Astrocyte (in vitro differentiated cells and primary cell): ENCODE measurements at regions not wholly inside any gene's neighbourhood (a gene's known extent, or its start where the extent isn't known, plus 50 kb on each side); places are given as distances from the start of the nearest gene placed in this dataset.

Source experiments
- DNase-seq: peaks from one replicate; pipeline ENCODE4 v3.0.0-alpha.2; 2010; ENCODE audit warnings: low read depth
- FAIRE-seq: peaks from 2 replicates; lab custom pipeline; 2011; peaks lifted over from hg19 to GRCh38; lab: Jason Lieb, UNC
- H2AFZ ChIP-seq: 2 replicates; pipeline ENCODE4 v1.6.0; 2012; ENCODE audit warnings: low read depth, low read length, inconsistent platforms
- H3K27ac ChIP-seq: 2 replicates; pipeline ENCODE4 v1.5.1; 2011; ENCODE audit warnings: low read depth, low read length, inconsistent platforms
- H3K27me3 ChIP-seq: 2 replicates; pipeline ENCODE4 v1.6.0; 2011; ENCODE audit warnings: low read length, inconsistent platforms; ENCODE audit not compliant: insufficient read depth
- H3K36me3 ChIP-seq: 2 replicates; pipeline ENCODE4 v1.5.1; 2011; ENCODE audit warnings: low read length, inconsistent platforms; ENCODE audit not compliant: insufficient read depth
- H3K4me1 ChIP-seq: 2 replicates; pipeline ENCODE4 v1.5.1; 2011; ENCODE audit warnings: low read length, inconsistent platforms; ENCODE audit not compliant: insufficient read depth
- H3K4me2 ChIP-seq: 2 replicates; pipeline ENCODE4 v1.6.0; 2012; ENCODE audit warnings: low read length, inconsistent platforms
- H3K4me3 ChIP-seq: 2 replicates; pipeline ENCODE4 v1.5.1; 2011; ENCODE audit warnings: low read depth, mild to moderate bottlenecking, low read length, inconsistent platforms; ENCODE audit not compliant: insufficient read depth
- H3K79me2 ChIP-seq: 2 replicates; pipeline ENCODE4 v1.6.0; 2012; ENCODE audit warnings: mild to moderate bottlenecking, low read length, inconsistent platforms; ENCODE audit not compliant: insufficient read depth
- H3K9ac ChIP-seq: 2 replicates; pipeline ENCODE4 v1.6.0; 2012; ENCODE audit warnings: mild to moderate bottlenecking, low read length, inconsistent platforms
- H3K9me3 ChIP-seq: 2 replicates; pipeline ENCODE4 v1.5.1; 2012; ENCODE audit warnings: low read depth, mild to moderate bottlenecking, low read length, inconsistent platforms; ENCODE audit not compliant: insufficient read depth
- H4K20me1 ChIP-seq: 2 replicates; pipeline ENCODE4 v1.6.0; 2012; ENCODE audit warnings: low read length, inconsistent platforms; ENCODE audit not compliant: insufficient read depth
- H3K27ac Mint-ChIP-seq: one replicate; pipeline ENCODE4 v1.8.0; 2021; ENCODE audit warnings: mild to moderate bottlenecking, mixed read lengths; ENCODE audit not compliant: unreplicated experiment
- H3K27me3 Mint-ChIP-seq: one replicate; pipeline ENCODE4 v1.8.0; 2021; ENCODE audit warnings: low read depth, mixed read lengths; ENCODE audit not compliant: unreplicated experiment
- H3K36me3 Mint-ChIP-seq: one replicate; pipeline ENCODE4 v1.8.0; 2021; ENCODE audit warnings: low read depth, mixed read lengths; ENCODE audit not compliant: unreplicated experiment
- H3K4me1 Mint-ChIP-seq: one replicate; pipeline ENCODE4 v1.8.0; 2021; ENCODE audit warnings: low read depth, mixed read lengths; ENCODE audit not compliant: unreplicated experiment
- H3K4me3 Mint-ChIP-seq: one replicate; pipeline ENCODE4 v1.8.0; 2021; ENCODE audit warnings: mild to moderate bottlenecking, moderate library complexity, mixed read lengths; ENCODE audit not compliant: unreplicated experiment
- H3K9me3 Mint-ChIP-seq: one replicate; pipeline ENCODE4 v1.8.0; 2021; ENCODE audit warnings: mild to moderate bottlenecking, mixed read lengths; ENCODE audit not compliant: unreplicated experiment
- CTCF ChIP-seq: IDR thresholded peaks from 2 replicates; pipeline ENCODE4 v1.5.1; 2011; ENCODE audit warnings: low read depth, mild to moderate bottlenecking, inconsistent platforms, low read length, moderate library complexity; ENCODE audit not compliant: insufficient read depth
- EZH2 ChIP-seq: IDR thresholded peaks from 2 replicates; pipeline ENCODE4 v1.6.1; 2012; ENCODE audit warnings: mild to moderate bottlenecking, low read length, inconsistent platforms; ENCODE audit not compliant: insufficient read depth

- no peak overlapping the region for H3K4me3 ChIP-seq
- no peaks in the 10 kb centered on the region for H3K79me2 ChIP-seq
- H3K4me1 ChIP-seq = no peaks in the 10 kb centered on the region
- peaks cover 3% of the 10 kb centered on the region for H3K4me1 Mint-ChIP-seq
- H2AFZ ChIP-seq = no peak overlapping the region
- no peak overlapping the region for H3K9ac ChIP-seq
- TF ChIP-seq CTCF = no peak
- no peak for TF ChIP-seq EZH2
- no peaks in the 10 kb centered on the region for H3K36me3 ChIP-seq
- no peaks in the 10 kb centered on the region for H3K9me3 Mint-ChIP-seq
- no peaks in the 10 kb centered on the region for H3K9me3 ChIP-seq
- H3K4me3 Mint-ChIP-seq = no peak overlapping the region
- H3K4me2 ChIP-seq = no peak overlapping the region
- H4K20me1 ChIP-seq = no peaks in the 10 kb centered on the region
- no peak for FAIRE-seq
- H3K27ac Mint-ChIP-seq = no peak overlapping the region
- no peaks in the 10 kb centered on the region for H3K27me3 ChIP-seq
- no peak for DNase-seq
- H3K27ac ChIP-seq = no peak overlapping the region
- H3K27me3 Mint-ChIP-seq = no peaks in the 10 kb centered on the region
- no peaks in the 10 kb centered on the region for H3K36me3 Mint-ChIP-seq
These were observed 270.5 kb upstream of the CDH19 start for GRCh38 chr18:66874375-66874774.

- H3K36me3 ChIP-seq = no peaks in the 10 kb centered on the region
- H3K4me2 ChIP-seq = no peak overlapping the region
- no peaks in the 10 kb centered on the region for H3K27me3 ChIP-seq
- Mint-ChIP-seq H3K4me3 (no peak overlapping the region), H3K9me3 (no peaks in the 10 kb centered on the region), H3K27ac (no peak overlapping the region), H3K4me1 (peaks cover 3% of the 10 kb centered on the region), H3K36me3 (no peaks in the 10 kb centered on the region), H3K27me3 (no peaks in the 10 kb centered on the region)
- H3K4me3 ChIP-seq = no peak overlapping the region
- DNase-seq (no peak), FAIRE-seq (no peak)
- H3K79me2 ChIP-seq = no peaks in the 10 kb centered on the region
- no peak for TF ChIP-seq CTCF
- no peak for TF ChIP-seq EZH2
- no peak overlapping the region for H2AFZ ChIP-seq
- H4K20me1 ChIP-seq = no peaks in the 10 kb centered on the region
- H3K9me3 ChIP-seq = no peaks in the 10 kb centered on the region
- no peak overlapping the region for H3K9ac ChIP-seq
- no peaks in the 10 kb centered on the region for H3K4me1 ChIP-seq
- no peak overlapping the region for H3K27ac ChIP-seq
These were observed 270.0 kb upstream of the CDH19 start for GRCh38 chr18:66873899-66874298.

- no peaks in the 10 kb centered on the region for H4K20me1 ChIP-seq
- H3K36me3 Mint-ChIP-seq = no peaks in the 10 kb centered on the region
- no peak overlapping the region for H2AFZ ChIP-seq
- peaks cover 9% of the 10 kb centered on the region for H3K4me1 Mint-ChIP-seq
- no peak overlapping the region for H3K27ac ChIP-seq
- no peaks in the 10 kb centered on the region for H3K79me2 ChIP-seq
- no peaks in the 10 kb centered on the region for H3K36me3 ChIP-seq
- no peak overlapping the region for H3K9ac ChIP-seq
- no peaks in the 10 kb centered on the region for H3K4me1 ChIP-seq
- FAIRE-seq (no peak), DNase-seq (peak; percentile 6)
- no peak for TF ChIP-seq EZH2
- TF ChIP-seq CTCF = peak; percentile 22
- H3K27me3 ChIP-seq = no peaks in the 10 kb centered on the region
- H3K27ac Mint-ChIP-seq = no peak overlapping the region
- no peak overlapping the region for H3K4me2 ChIP-seq
- H3K27me3 Mint-ChIP-seq = no peaks in the 10 kb centered on the region
- H3K4me3 ChIP-seq = no peak overlapping the region
- no peaks in the 10 kb centered on the region for H3K9me3 Mint-ChIP-seq
- no peak overlapping the region for H3K4me3 Mint-ChIP-seq
- H3K9me3 ChIP-seq = no peaks in the 10 kb centered on the region
These were observed 268.4 kb upstream of the CDH19 start for GRCh38 chr18:66872277-66872676.
